HG02759 (cell line): ENCODE measurements at regions not wholly inside any gene's neighbourhood (a gene's known extent, or its start where the extent isn't known, plus 50 kb on each side); places are given as distances from the start of the nearest gene placed in this dataset.

Experiments used
- ATAC-seq: cut with Tn5 transposase; IDR thresholded peaks from one replicate; pipeline ENCODE4 v1.9.1; 2021; ENCODE audit warnings: mild to moderate bottlenecking, moderate library complexity; ENCODE audit not compliant: unreplicated experiment

DNA sequence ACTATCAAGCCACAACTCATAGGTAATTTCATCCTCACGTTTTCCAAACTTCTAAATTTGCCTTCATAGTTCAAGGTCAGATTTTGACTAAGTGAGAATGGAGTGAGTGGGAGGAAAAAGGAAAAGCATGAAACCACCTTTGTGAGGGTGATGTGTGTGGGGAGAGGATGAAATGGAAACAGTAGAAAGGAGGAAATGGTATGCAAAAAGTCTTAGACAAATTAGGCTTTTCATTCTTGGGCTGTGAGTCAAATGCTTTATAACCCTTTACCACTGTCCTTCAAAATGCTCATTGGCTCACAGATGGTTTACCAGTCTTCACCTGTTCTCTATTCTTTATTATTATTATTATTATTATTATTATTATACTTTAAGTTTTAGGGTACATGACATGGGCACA, 127.2 kb downstream of the RAP2A start:
- ATAC-seq = peak; percentile 71

DNA sequence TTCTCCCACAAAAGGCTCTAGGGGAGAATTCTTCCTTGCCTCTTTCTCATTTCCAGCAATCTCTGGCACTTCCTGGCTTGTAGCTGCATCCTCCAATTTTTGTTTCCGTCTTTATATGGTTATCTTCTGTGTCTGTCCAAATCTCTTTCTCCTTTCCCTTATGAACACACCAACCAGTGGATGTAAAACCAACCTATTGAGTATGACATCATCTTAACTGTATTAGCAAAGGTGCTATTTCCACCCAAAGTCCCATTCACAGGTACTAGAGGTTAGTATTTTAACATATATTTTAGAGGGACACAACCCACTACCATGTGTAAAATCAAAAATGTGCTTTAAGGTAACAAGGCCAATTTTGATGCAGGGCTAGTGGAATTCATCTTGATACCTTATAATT, 129.0 kb downstream of the RAP2A start:
- no peak for ATAC-seq

DNA sequence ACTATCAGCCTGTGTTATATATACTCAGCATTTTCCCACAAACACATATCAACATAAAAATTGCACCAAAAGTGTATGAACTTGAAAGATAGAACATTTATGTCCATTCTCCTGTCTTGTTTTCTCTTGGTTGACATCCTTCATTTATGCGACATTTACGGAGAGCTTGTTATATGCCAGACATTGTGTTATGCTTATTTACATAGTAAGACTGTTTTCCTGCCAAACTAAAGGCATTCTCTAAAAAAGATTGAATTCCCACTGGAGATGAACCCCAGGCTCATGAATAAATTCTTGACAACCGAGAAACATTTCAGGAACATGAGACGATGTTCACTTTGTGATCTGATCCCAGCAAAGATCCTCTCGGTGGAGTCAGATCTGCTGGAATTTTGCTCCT, 131.0 kb downstream of the RAP2A start:
- ATAC-seq = no peak

DNA sequence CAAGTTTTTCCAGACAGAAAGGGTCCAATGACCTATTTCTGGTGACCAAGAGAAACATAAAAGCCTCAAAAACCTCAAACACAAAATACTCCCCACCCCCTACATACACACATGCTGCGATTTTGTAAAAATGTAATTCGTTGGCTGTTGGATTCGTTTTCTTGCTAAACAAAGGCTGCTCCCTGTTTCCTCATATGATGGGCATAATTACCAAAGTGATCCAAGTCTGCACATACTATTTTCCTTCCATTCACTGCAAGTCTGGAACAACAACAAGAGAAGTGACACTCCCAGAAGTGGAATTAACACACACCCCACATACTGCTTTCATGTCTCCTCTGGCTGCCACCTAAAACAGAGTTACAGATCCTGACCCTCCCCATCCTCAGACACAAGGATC, 131.9 kb downstream of the RAP2A start:
- ATAC-seq = no peak

DNA sequence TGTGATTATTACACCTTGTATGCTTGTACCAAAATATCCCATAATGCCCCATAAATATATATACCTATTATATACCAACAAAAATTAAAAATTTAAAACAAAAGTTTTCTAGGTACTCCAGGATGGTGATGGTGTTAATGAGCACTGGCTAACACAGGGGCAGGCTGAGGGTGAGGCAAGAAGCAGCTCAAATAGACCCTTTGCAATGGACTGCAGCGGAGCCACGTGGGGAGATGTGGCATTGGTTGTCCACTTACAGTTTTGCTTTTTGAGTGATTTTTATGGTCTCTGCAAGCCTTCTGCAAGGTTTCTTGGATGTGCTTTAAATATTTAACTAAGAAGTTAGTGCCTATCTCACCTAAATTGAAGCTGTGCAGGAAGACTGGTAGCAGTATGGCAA, 132.9 kb downstream of the RAP2A start:
- ATAC-seq = no peak

- peak; percentile 99 for ATAC-seq
Observed at GRCh38 chr13:97567510-97568243, 133.7 kb downstream of the RAP2A start.

- ATAC-seq = no peak
Observed at GRCh38 chr13:97568850-97569249, 134.9 kb downstream of the RAP2A start.

- no peak for ATAC-seq
Observed at GRCh38 chr13:97569841-97570240, 135.9 kb downstream of the RAP2A start.

- ATAC-seq = no peak
Observed at GRCh38 chr13:97570442-97570841, 136.5 kb downstream of the RAP2A start.

DNA sequence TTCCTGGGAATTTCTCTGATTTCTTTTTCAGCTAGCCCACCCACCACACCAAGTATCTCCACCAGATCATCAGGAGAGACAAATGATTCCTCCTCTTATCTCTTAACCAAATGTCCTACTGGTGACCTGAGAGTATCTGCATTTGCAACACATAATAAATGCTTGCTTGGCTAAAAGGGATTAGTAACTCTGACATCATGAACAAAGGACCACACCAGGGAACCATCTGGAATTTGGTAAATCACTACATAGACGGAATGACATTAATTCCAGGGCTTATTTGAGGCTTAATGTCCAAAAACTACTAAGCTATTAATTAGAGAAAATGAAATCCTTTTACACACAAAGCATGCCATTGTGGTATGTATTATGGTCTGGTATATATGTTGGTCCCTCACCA, 139.0 kb downstream of the RAP2A start:
- no peak for ATAC-seq

DNA sequence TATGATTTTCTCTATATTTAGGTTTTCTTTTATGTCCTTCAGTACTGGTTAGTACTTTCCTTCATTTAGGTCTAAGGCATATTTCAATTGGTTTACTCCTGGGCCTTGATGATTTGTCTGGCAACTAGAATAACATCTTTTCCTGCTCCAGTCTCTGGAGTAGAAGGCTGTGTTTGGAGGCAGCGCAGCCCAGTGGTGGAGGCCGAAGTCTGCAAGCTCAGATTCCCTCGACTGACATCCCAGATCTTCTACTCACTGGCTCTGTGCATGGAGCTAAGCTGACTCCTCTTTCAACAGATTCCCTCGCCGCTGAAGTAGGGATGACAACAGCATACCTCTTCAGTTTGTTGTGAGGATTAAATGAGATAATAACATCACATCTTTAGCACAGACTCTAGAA, 141.0 kb downstream of the RAP2A start:
- ATAC-seq = peak; percentile 78

- ATAC-seq = no peak
Observed at GRCh38 chr13:97577026-97577425, 143.1 kb downstream of the RAP2A start.

- ATAC-seq = no peak
Observed at GRCh38 chr13:97582170-97582569, 148.2 kb downstream of the RAP2A start.

- no peak for ATAC-seq
Observed at GRCh38 chr13:97583907-97584497, 150.0 kb downstream of the RAP2A start.

GRCh38 chr13:97586941-97587340, 153.0 kb downstream of the RAP2A start:
- ATAC-seq = no peak

GRCh38 chr13:97588993-97589392, 155.0 kb downstream of the RAP2A start:
- ATAC-seq = no peak

GRCh38 chr13:97600458-97601075, 166.6 kb downstream of the RAP2A start:
- no peak for ATAC-seq

DNA sequence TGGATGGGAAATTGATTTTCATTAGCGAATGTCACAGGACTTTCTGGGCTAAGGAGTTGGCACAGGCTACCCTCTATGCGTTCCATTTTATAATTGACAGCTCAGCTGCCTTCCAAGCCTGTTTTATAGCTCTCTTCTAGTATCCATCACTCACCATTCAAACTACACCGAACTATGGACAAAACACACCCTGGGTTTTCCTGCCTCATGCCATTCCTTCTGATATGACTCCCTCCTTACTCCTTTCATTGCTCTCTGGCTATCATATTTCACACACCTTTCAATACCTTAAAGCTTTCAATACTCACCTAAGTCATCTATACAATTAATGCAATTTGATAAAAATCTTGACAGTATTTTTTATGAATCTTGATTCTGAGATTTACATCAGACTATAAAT, 181.3 kb downstream of the RAP2A start:
- ATAC-seq = no peak

GRCh38 chr13:97616385-97616784, 182.4 kb downstream of the RAP2A start:
- no peak for ATAC-seq

DNA sequence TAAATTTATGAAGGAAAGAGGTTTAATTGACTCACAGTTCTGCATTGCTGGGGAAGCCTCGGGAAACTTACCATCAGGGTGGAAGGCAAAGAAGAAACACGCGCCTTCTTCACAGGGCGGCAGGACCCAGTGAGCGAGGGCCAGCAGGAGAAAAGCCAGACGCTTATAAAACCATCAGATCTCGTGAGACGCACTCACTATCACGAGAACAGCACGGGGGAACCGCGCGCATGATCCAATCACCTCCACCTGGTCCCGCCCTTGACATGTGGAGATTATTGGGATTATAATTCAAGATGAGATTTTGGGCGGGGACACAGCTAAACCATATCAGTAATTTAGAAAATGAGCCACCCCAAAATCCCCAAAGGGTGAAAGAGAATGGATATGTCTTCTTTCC, 187.1 kb downstream of the RAP2A start:
- no peak for ATAC-seq

- no peak for ATAC-seq
Observed at GRCh38 chr13:97621631-97622030, 187.7 kb downstream of the RAP2A start.

DNA sequence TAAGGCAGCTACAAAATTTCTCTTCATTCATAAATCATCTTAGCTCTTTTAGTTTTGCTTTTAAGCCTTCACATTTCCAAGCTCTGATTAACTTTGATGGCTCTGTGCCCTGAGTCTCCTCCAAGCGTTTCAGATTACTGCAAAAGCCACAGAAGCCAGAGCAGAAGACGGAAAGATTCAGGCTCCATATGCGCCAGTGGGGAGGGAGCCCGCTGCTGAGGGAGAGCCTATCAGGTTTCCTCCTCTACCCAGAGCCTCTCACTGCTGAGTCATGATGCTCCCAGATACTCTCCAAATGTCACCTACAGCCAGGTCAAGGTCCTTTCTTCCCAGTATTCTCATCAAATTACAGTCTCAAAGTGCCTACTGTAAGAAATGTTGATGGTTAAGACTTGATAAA, 193.6 kb downstream of the RAP2A start:
- ATAC-seq = no peak
